ENCODE measurements at regions not wholly inside any gene's neighbourhood (a gene's known extent, or its start where the extent isn't known, plus 50 kb on each side); places are given as distances from the start of the nearest gene placed in this dataset.
A peak's percentile ranks its signal among the peaks of the same experiment; 100 is the strongest.
"Not testable (repeated sequence)": the region's sequence is repeated elsewhere in the genome, so short reads cannot be mapped to it uniquely, and the experiment has no call there.

- Mint-ChIP-seq H3K4me3 (no peak overlapping the region), H3K27me3 (peaks cover 2% of the 10 kb centered on the region), H3K4me1 (no peaks in the 10 kb centered on the region), H3K9me3 (ENCODE audit: low read depth) (no peaks in the 10 kb centered on the region), H3K27ac (no peak overlapping the region), H3K36me3 (ENCODE audit: low read depth) (no peaks in the 10 kb centered on the region)
- intact Hi-C loops (cut with DNase I, micrococcal nuclease) = loop anchor here in 1 of 2 experiments (5.0 kb wide), 1 partner anchor 346 kb away; the partner anchor contains the start of gene CDH13
- POLR2A ChIA-PET = no interaction called here
- no peak for ATAC-seq
- no peak for DNase-seq
- CTCF ChIA-PET = no interaction called here
These were observed 111.5 kb upstream of the MPHOSPH6 start for GRCh38 chr16:82281544-82281943.

- POLR2A ChIA-PET = no interaction called here
- CTCF ChIA-PET = no interaction called here
- no peak overlapping the region for H3K4me3 Mint-ChIP-seq
These were observed 110.8 kb upstream of the MPHOSPH6 start for GRCh38 chr16:82280867-82281266.

GRCh38 chr16:82275349-82275748, 105.3 kb upstream of the MPHOSPH6 start:
- CTCF ChIA-PET = interaction anchor here (1.8 kb wide), 1 partner anchor 11 kb away, joined by 4 read pairs; no protein-coding TSS in a partner anchor
- POLR2A ChIA-PET; DNase-seq; H3K4me3 Mint-ChIP-seq; ATAC-seq; intact Hi-C loops (cut with DNase I, micrococcal nuclease); H3K36me3 Mint-ChIP-seq (ENCODE audit: low read depth); H3K4me1 Mint-ChIP-seq; H3K9me3 Mint-ChIP-seq (ENCODE audit: low read depth); H3K27me3 Mint-ChIP-seq; H3K27ac Mint-ChIP-seq: not testable (repeated sequence)

More at GRCh38 chr16:82280867-82281266, 110.8 kb upstream of the MPHOSPH6 start:
- no peaks in the 10 kb centered on the region for H3K27me3 Mint-ChIP-seq
- no peaks in the 10 kb centered on the region for H3K36me3 Mint-ChIP-seq (ENCODE audit: low read depth)
- no peak for DNase-seq
- no peaks in the 10 kb centered on the region for H3K4me1 Mint-ChIP-seq
- ATAC-seq = no peak
- H3K9me3 Mint-ChIP-seq (ENCODE audit: low read depth) = no peaks in the 10 kb centered on the region
- H3K27ac Mint-ChIP-seq = no peak overlapping the region
- intact Hi-C loops (cut with DNase I, micrococcal nuclease) = loop anchor here in 1 of 2 experiments (5.0 kb wide), 1 partner anchor 346 kb away; the partner anchor contains the start of gene CDH13

- ChIA-PET CTCF (interaction anchor here (0.7 to 1.9 kb wide), 2 partner anchors 8 to 639 kb away, joined by 3 to 13 read pairs; no protein-coding TSS in a partner anchor), POLR2A (no interaction called here)
- no peaks in the 10 kb centered on the region for H3K36me3 Mint-ChIP-seq (ENCODE audit: low read depth)
- DNase-seq = no peak
- H3K4me1 Mint-ChIP-seq = no peaks in the 10 kb centered on the region
- intact Hi-C loops (cut with DNase I, micrococcal nuclease) = no loop called here
- H3K27me3 Mint-ChIP-seq = peaks cover 15% of the 10 kb centered on the region
- no peak overlapping the region for H3K27ac Mint-ChIP-seq
- no peak overlapping the region for H3K4me3 Mint-ChIP-seq
- no peak for ATAC-seq
- H3K9me3 Mint-ChIP-seq (ENCODE audit: low read depth) = no peaks in the 10 kb centered on the region
These were observed 101.6 kb upstream of the MPHOSPH6 start for GRCh38 chr16:82271636-82272035.

- H3K4me1 Mint-ChIP-seq; H3K36me3 Mint-ChIP-seq (ENCODE audit: low read depth); H3K27ac Mint-ChIP-seq; H3K9me3 Mint-ChIP-seq (ENCODE audit: low read depth); ATAC-seq; POLR2A ChIA-PET; H3K4me3 Mint-ChIP-seq; DNase-seq: not testable (repeated sequence)
- CTCF ChIA-PET = interaction anchor here (0.6 kb wide), 1 partner anchor 19 kb away, joined by 3 read pairs; no protein-coding TSS in a partner anchor
- intact Hi-C loops (cut with DNase I, micrococcal nuclease) = loop anchor here in 1 of 2 experiments (10.0 kb wide), 1 partner anchor 357 kb away; the partner anchor contains the start of gene CDH13
- H3K27me3 Mint-ChIP-seq = peaks cover 30% of the 10 kb centered on the region
These were observed 97.7 kb upstream of the MPHOSPH6 start for GRCh38 chr16:82267675-82268074.

GRCh38 chr16:82265809-82266208, 95.8 kb upstream of the MPHOSPH6 start:
- ATAC-seq = peak; percentile 49
- no peak overlapping the region for H3K4me3 Mint-ChIP-seq
- intact Hi-C loops (cut with DNase I, micrococcal nuclease) = loop anchor here in 1 of 2 experiments (10.0 kb wide), 1 partner anchor 359 kb away; the partner anchor contains the start of gene CDH13
- no peak for DNase-seq
- peaks cover 30% of the 10 kb centered on the region for H3K27me3 Mint-ChIP-seq
- CTCF ChIA-PET = interaction anchor here (0.7 kb wide), 1 partner anchor 208 kb away, joined by 3 read pairs; no protein-coding TSS in a partner anchor
- no peaks in the 10 kb centered on the region for H3K36me3 Mint-ChIP-seq (ENCODE audit: low read depth)
- peaks cover 3% of the 10 kb centered on the region for H3K9me3 Mint-ChIP-seq (ENCODE audit: low read depth)
- H3K27ac Mint-ChIP-seq = no peak overlapping the region
- no peaks in the 10 kb centered on the region for H3K4me1 Mint-ChIP-seq
- POLR2A ChIA-PET = no interaction called here

- intact Hi-C loops (cut with DNase I, micrococcal nuclease) = loop anchor here in 1 of 2 experiments (10.0 kb wide), 1 partner anchor 360 kb away; the partner anchor contains the start of gene CDH13
- ATAC-seq = no peak
- CTCF ChIA-PET = interaction anchor here (0.6 to 3.5 kb wide), 16 partner anchors 8 to 1180 kb away, joined by 3 to 17 read pairs (median 4); partner anchors contain the start of gene MPHOSPH6
- DNase-seq = no peak
- Mint-ChIP-seq H3K4me1 (no peaks in the 10 kb centered on the region), H3K36me3 (ENCODE audit: low read depth) (no peaks in the 10 kb centered on the region), H3K4me3 (no peak overlapping the region), H3K27ac (no peak overlapping the region), H3K27me3 (peaks cover 29% of the 10 kb centered on the region), H3K9me3 (ENCODE audit: low read depth) (peaks cover 12% of the 10 kb centered on the region)
- POLR2A ChIA-PET = no interaction called here
These were observed 94.7 kb upstream of the MPHOSPH6 start for GRCh38 chr16:82264756-82265155.

- POLR2A ChIA-PET = no interaction called here
- CTCF ChIA-PET = interaction anchor here (0.5 to 3.5 kb wide), 33 partner anchors 9 to 1184 kb away, joined by 3 to 17 read pairs (median 3); partner anchors contain the start of gene MPHOSPH6
- no peak overlapping the region for H3K27ac Mint-ChIP-seq
- ATAC-seq = peak; percentile 80
- intact Hi-C loops (cut with DNase I, micrococcal nuclease) = loop anchor here (1.0 to 10.0 kb wide), 6 partner anchors 81 to 952 kb away; partner anchors contain the start of gene CDH13 (in 1 of the 2)
- peaks cover 32% of the 10 kb centered on the region for H3K27me3 Mint-ChIP-seq
- H3K36me3 Mint-ChIP-seq (ENCODE audit: low read depth) = no peaks in the 10 kb centered on the region
- H3K9me3 Mint-ChIP-seq (ENCODE audit: low read depth) = peaks cover 15% of the 10 kb centered on the region
- H3K4me3 Mint-ChIP-seq = no peak overlapping the region
- DNase-seq = peak; percentile 69
- no peaks in the 10 kb centered on the region for H3K4me1 Mint-ChIP-seq
These were observed 93.6 kb upstream of the MPHOSPH6 start for GRCh38 chr16:82263521-82264143.

- Mint-ChIP-seq H3K4me3 (no peak overlapping the region), H3K36me3 (ENCODE audit: low read depth) (no peaks in the 10 kb centered on the region), H3K27ac (no peak overlapping the region), H3K27me3 (peaks cover 35% of the 10 kb centered on the region), H3K4me1 (no peaks in the 10 kb centered on the region), H3K9me3 (ENCODE audit: low read depth) (peaks cover 15% of the 10 kb centered on the region)
- ATAC-seq = no peak
- POLR2A ChIA-PET = no interaction called here
- CTCF ChIA-PET = interaction anchor here (0.6 to 3.5 kb wide), 5 partner anchors 7 to 953 kb away, joined by 3 to 15 read pairs (median 7); partner anchors contain the start of gene SDR42E1
- intact Hi-C loops (cut with DNase I, micrococcal nuclease) = loop anchor here (2.0 to 10.0 kb wide), 3 partner anchors 83 to 363 kb away; partner anchors contain the start of gene CDH13 (in 1 of the 2)
- no peak for DNase-seq
These were observed 92.2 kb upstream of the MPHOSPH6 start for GRCh38 chr16:82262244-82262643.

GRCh38 chr16:82260212-82260795, 90.3 kb upstream of the MPHOSPH6 start:
- POLR2A ChIA-PET = no interaction called here
- Mint-ChIP-seq H3K27me3 (peaks cover 38% of the 10 kb centered on the region), H3K9me3 (ENCODE audit: low read depth) (peaks cover 15% of the 10 kb centered on the region), H3K4me1 (no peaks in the 10 kb centered on the region), H3K4me3 (no peak overlapping the region), H3K36me3 (ENCODE audit: low read depth) (no peaks in the 10 kb centered on the region), H3K27ac (no peak overlapping the region)
- peak; percentile 20 for DNase-seq
- intact Hi-C loops (cut with DNase I, micrococcal nuclease) = loop anchor here in 1 of 2 experiments (10.0 kb wide), 1 partner anchor 364 kb away; the partner anchor contains the start of gene CDH13
- CTCF ChIA-PET = no interaction called here
- ATAC-seq = peak; percentile 57

GRCh38 chr16:82259731-82260130, 89.7 kb upstream of the MPHOSPH6 start:
- Mint-ChIP-seq H3K4me1 (no peaks in the 10 kb centered on the region), H3K36me3 (ENCODE audit: low read depth) (no peaks in the 10 kb centered on the region), H3K27me3 (peaks cover 41% of the 10 kb centered on the region), H3K9me3 (ENCODE audit: low read depth) (peaks cover 15% of the 10 kb centered on the region), H3K4me3 (no peak overlapping the region), H3K27ac (no peak overlapping the region)
- intact Hi-C loops (cut with DNase I, micrococcal nuclease) = loop anchor here in 1 of 2 experiments (10.0 kb wide), 1 partner anchor 365 kb away; the partner anchor contains the start of gene CDH13
- POLR2A ChIA-PET = no interaction called here
- no peak for DNase-seq
- no peak for ATAC-seq
- CTCF ChIA-PET = no interaction called here

All from activated CD4-positive, alpha-beta T cell treated with anti-CD3 and anti-CD28 coated beads for 36 hours (primary cell).